MM.1S (cell line): ENCODE measurements at regions not wholly inside any gene's neighbourhood (a gene's known extent, or its start where the extent isn't known, plus 50 kb on each side); places are given as distances from the start of the nearest gene placed in this dataset.

Experiments used
- CTCF ChIP-seq: fragments of 300-600 bp; sonication (generic); IDR thresholded peaks from 2 replicates; pipeline ENCODE4 v1.5.1; 2016; ENCODE audit warnings: antibody characterized with exemption, low read length, mixed read lengths
- EZH2 ChIP-seq: fragments of 300-600 bp; sonication (generic); optimal IDR thresholded peaks from 2 replicates; pipeline ENCODE3; 2017; ENCODE audit warnings: low read depth, mild to moderate bottlenecking, antibody characterized with exemption, low read length, mixed read lengths

DNA sequence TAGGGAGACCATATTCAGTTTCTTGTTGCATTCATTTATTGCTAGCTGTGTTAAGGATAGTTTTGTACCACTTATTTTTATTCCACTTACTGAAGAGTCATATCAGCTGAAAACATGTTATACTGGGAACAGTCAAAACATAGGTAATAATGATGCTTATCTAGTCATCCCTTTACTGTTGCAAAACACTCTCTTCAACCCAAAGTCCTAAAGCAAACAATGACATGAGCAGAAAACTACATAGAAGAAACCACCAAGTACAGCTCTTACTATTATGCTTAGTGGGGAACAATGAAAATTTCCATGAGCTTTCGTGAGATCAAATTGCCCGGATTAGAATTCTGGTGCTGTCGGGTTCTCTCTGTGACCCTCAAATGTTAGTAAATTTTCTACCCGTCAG, 681.4 kb downstream of the NR2F1-AS1 start:
- TF ChIP-seq CTCF (no peak), EZH2 (no peak)
